ENCODE measurements at regions not wholly inside any gene's neighbourhood (a gene's known extent, or its start where the extent isn't known, plus 50 kb on each side); places are given as distances from the start of the nearest gene placed in this dataset.

DNA sequence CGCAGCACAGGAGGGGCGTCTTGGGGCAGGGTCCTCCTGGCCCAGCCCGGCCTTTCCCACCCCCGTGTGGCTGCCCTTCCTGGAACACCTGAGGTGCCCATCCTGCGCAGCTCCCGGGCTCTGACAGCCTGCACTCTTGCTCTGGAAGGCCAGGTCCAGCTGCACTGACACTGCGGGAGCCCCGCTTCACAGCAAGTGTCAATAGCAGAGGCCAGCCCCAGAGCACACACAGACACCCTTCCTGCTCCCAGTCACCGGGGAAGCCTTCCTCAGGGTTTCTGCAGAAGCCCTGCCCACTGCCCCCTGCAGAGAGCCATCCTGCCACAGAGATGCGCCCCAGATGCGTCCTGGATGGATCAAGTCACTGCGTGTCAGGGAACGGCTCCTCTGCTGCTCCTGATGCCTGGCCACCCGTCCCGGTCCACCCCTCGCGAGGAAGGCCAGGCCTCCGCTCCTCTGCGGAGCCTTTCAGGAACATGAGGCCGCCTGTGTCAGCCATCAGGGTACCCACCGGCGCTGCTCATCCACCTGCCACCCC, 519.2 kb upstream of the MYT1L start (continued):
- no peak for TF ChIP-seq YY1 (IDR thresholded peaks at IDR 0.05; ENCODE audit: extremely low read depth, insufficient replicate concordance, low read depth, low read length)
- no peak for TF ChIP-seq FOSL1 (IDR thresholded peaks at IDR 0.05; ENCODE audit: low read depth)

DNA sequence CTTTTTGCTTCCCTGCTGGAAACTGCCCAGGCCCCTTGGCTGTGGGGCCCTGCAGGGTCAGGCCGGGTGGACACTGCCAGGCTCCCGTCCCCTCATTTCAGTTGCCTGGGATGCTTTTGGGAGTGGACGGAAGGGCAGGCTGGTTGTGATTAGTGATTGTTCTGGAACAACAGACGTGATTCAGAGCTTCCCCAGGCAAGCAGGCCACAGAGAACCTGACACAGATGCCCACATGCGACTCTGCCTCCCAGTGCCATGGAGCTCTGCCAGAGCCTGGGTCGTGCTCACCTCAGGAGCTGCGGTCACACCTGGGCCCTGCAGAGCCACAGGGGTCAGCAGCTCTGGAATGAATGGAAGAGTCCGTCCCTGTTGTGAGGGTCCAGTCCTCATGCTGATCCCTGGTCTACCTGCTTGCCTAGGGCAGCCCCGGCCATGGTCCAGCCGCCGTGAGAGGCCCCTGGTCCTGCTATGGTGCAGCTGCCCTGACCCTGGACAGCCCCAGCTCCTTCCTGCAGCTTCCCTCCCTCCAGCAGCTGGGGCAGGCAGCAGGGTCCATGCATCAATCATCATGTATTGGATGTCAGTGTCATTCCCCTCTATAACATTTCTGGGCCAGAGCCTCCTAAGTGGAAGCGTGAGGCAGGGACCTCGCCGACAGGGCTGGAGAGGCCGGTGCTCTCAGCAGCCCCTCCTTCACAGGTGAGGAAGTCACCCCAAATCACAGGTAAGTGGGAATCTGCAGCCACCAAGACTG, 518.6 kb upstream of the MYT1L start:
- intact Hi-C loops (cut with micrococcal nuclease) = no loop called here
- no peak for DNase-seq (ENCODE audit: low read depth, low spot score)
- ChIA-PET POLR2A (no interaction called here), CTCF (no interaction called here), RAD21 (ENCODE audit: low non-redundant PET in 1 of 2, low total read pairs in 2 of 2, uncharacterized antibody in 2 of 2, unreplicated experiment in 2 of 2) (no interaction called here)
- Histone ChIP-seq H3K27me3 (ENCODE audit: insufficient read depth, low read length) (no peaks in the 10 kb centered on the region; the same call in 1 of the 2 replicates), H3K4me1 (ENCODE audit: control insufficient read depth in 1 of 2, insufficient read depth in 2 of 2, low read length in 2 of 2) (peaks cover 11 to 12% of the 10 kb centered on the region in 2 experiments; a peak in 3 of 4 replicates), H3K36me3 (ENCODE audit: control insufficient read depth in 1 of 2, insufficient read depth in 2 of 2, low read length in 2 of 2) (no peaks in the 10 kb centered on the region), H3K9me3 (ENCODE audit: control insufficient read depth in 1 of 2, insufficient read depth in 1 of 2, low read depth in 1 of 2, low read length in 2 of 2) (no peaks in the 10 kb centered on the region), H4K20me1 (ENCODE audit: insufficient read depth) (no peaks in the 10 kb centered on the region), H2AFZ (ENCODE audit: low read depth, low read length, poor library complexity, severe bottlenecking) (no peak overlapping the region), H3K4me2 (ENCODE audit: low read length) (no peak overlapping the region), H3K4me3 (replicated peaks in 1 of 2; ENCODE audit: low read depth in 1 of 2, low read length in 2 of 2) (no peak overlapping the region), H3K79me2 (ENCODE audit: insufficient read depth, low read length) (no peaks in the 10 kb centered on the region), H3K9ac (ENCODE audit: low read length) (no peak overlapping the region), H3K27ac (ENCODE audit: low read depth, low read length) (no peak overlapping the region), H3K9me2 (ENCODE audit: insufficient read depth) (no peaks in the 10 kb centered on the region)
- BruUV-seq (replicated peaks) = no TSS peak
- ATAC-seq = no peak
- TF ChIP-seq EZH2phosphoT487 (IDR thresholded peaks at IDR 0.05; ENCODE audit: borderline replicate concordance) (no peak), SP1 (IDR thresholded peaks at IDR 0.05; ENCODE audit: low read depth) (no peak), EGR1 (IDR thresholded peaks at IDR 0.05; ENCODE audit: low read depth) (no peak), SIN3A (IDR thresholded peaks at IDR 0.05; ENCODE audit: low read depth) (no peak), POLR2AphosphoS5 (IDR thresholded peaks at IDR 0.05; ENCODE audit: low read depth, low read length) (no peak), JUND (IDR thresholded peaks at IDR 0.05) (no peak), ZNF274 (IDR thresholded peaks at IDR 0.05; ENCODE audit: low read depth, low read length) (no peak), TCF7L2 (IDR thresholded peaks at IDR 0.05; ENCODE audit: borderline replicate concordance, extremely low read depth, insufficient read depth, insufficient read length) (no peak), CEBPB (IDR thresholded peaks at IDR 0.05; ENCODE audit: low read depth) (no peak), ELF1 (IDR thresholded peaks at IDR 0.05; ENCODE audit: borderline replicate concordance, low read depth) (no peak), EZH2 (IDR thresholded peaks at IDR 0.05) (no peak), CBX3 (IDR thresholded peaks at IDR 0.05; ENCODE audit: low read depth) (no peak), ZFX (IDR thresholded peaks at IDR 0.05) (no peak), FOSL1 (IDR thresholded peaks at IDR 0.05; ENCODE audit: low read depth) (no peak), SRF (IDR thresholded peaks at IDR 0.05; ENCODE audit: low read depth) (no peak), POLR2A (IDR thresholded peaks at IDR 0.05; ENCODE audit: borderline replicate concordance, extremely low read depth, insufficient read depth, insufficient read length) (no peak)
- TF ChIP-seq, protein P1, sequence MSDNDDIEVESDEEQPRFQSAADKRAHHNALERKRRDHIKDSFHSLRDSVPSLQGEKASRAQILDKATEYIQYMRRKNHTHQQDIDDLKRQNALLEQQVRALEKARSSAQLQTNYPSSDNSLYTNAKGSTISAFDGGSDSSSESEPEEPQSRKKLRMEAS (IDR thresholded peaks at IDR 0.05) = no peak
- TF ChIP-seq, protein P2, sequence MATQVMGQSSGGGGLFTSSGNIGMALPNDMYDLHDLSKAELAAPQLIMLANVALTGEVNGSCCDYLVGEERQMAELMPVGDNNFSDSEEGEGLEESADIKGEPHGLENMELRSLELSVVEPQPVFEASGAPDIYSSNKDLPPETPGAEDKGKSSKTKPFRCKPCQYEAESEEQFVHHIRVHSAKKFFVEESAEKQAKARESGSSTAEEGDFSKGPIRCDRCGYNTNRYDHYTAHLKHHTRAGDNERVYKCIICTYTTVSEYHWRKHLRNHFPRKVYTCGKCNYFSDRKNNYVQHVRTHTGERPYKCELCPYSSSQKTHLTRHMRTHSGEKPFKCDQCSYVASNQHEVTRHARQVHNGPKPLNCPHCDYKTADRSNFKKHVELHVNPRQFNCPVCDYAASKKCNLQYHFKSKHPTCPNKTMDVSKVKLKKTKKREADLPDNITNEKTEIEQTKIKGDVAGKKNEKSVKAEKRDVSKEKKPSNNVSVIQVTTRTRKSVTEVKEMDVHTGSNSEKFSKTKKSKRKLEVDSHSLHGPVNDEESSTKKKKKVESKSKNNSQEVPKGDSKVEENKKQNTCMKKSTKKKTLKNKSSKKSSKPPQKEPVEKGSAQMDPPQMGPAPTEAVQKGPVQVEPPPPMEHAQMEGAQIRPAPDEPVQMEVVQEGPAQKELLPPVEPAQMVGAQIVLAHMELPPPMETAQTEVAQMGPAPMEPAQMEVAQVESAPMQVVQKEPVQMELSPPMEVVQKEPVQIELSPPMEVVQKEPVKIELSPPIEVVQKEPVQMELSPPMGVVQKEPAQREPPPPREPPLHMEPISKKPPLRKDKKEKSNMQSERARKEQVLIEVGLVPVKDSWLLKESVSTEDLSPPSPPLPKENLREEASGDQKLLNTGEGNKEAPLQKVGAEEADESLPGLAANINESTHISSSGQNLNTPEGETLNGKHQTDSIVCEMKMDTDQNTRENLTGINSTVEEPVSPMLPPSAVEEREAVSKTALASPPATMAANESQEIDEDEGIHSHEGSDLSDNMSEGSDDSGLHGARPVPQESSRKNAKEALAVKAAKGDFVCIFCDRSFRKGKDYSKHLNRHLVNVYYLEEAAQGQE (IDR thresholded peaks at IDR 0.05; ENCODE audit: low read depth) = no peak
- TF ChIP-seq, protein P3, sequence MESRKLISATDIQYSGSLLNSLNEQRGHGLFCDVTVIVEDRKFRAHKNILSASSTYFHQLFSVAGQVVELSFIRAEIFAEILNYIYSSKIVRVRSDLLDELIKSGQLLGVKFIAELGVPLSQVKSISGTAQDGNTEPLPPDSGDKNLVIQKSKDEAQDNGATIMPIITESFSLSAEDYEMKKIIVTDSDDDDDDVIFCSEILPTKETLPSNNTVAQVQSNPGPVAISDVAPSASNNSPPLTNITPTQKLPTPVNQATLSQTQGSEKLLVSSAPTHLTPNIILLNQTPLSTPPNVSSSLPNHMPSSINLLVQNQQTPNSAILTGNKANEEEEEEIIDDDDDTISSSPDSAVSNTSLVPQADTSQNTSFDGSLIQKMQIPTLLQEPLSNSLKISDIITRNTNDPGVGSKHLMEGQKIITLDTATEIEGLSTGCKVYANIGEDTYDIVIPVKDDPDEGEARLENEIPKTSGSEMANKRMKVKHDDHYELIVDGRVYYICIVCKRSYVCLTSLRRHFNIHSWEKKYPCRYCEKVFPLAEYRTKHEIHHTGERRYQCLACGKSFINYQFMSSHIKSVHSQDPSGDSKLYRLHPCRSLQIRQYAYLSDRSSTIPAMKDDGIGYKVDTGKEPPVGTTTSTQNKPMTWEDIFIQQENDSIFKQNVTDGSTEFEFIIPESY (IDR thresholded peaks at IDR 0.05; ENCODE audit: extremely low read depth, insufficient replicate concordance, low read length) = no peak

Data from HCT116 (cell line).